Activated naive CD4-positive, alpha-beta T cell treated with anti-CD3 and anti-CD28 coated beads for 36 hours (primary cell): ENCODE measurements at regions not wholly inside any gene's neighbourhood (a gene's known extent, or its start where the extent isn't known, plus 50 kb on each side); places are given as distances from the start of the nearest gene placed in this dataset.
A peak's percentile ranks its signal among the peaks of the same experiment; 100 is the strongest.
"Not testable (repeated sequence)": the region's sequence is repeated elsewhere in the genome, so short reads cannot be mapped to it uniquely, and the experiment has no call there.

ENCODE experiments used
- CTCF ChIA-PET: fragments of 350-600 bp; sonication (Branson Sonifier 250); formaldehyde crosslinking; loops from one replicate; lab custom pipeline; 2021; ENCODE audit warnings: antibody characterized with exemption; lab: Charles Lee
- DNase-seq: peaks from one replicate; pipeline ENCODE4 v3.0.0-alpha.2; 2020
- H3K27ac Mint-ChIP-seq: one replicate; pipeline ENCODE4 v1.8.0; 2021; ENCODE audit warnings: mild to moderate bottlenecking, mixed read lengths
- H3K27me3 Mint-ChIP-seq: one replicate; pipeline ENCODE4 v1.8.0; 2021; ENCODE audit warnings: low read depth, mixed read lengths
- H3K36me3 Mint-ChIP-seq: one replicate; pipeline ENCODE4 v1.8.0; 2021; ENCODE audit warnings: low read depth, mixed read lengths
- H3K4me1 Mint-ChIP-seq: one replicate; pipeline ENCODE4 v1.8.0; 2021; ENCODE audit warnings: low read depth, mixed read lengths
- H3K4me3 Mint-ChIP-seq: one replicate; pipeline ENCODE4 v1.8.0; 2021; ENCODE audit warnings: mild to moderate bottlenecking, moderate library complexity, mixed read lengths
- H3K9me3 Mint-ChIP-seq: one replicate; pipeline ENCODE4 v1.8.0; 2021; ENCODE audit warnings: mixed read lengths
- intact Hi-C: fragments of 100-400 bp; cut with micrococcal nuclease; formaldehyde crosslinking; loops from one replicate; pipeline ENCODE4 v1.15.1; 2023

DNA sequence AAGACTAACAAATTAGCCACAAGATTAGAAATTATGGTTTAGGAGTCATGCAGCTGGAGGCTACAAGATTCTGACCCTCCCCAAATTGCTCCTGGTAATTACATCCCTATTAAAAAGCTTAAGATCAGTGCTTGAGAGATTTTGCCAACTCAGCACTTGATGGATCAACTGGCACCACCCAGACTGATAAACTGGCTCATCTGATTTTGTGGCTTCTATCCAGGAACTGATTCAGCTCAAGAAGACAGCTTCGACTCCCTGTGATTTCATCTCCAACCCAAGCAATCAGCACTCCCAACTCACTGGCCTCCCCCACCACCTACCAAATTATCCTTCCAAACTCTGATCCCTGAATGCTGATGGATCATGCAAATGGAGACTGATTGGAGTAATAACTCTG, 94.8 kb downstream of the TNFRSF13B start:
- no peak overlapping the region for H3K27ac Mint-ChIP-seq
- no peaks in the 10 kb centered on the region for H3K4me1 Mint-ChIP-seq
- intact Hi-C loops, result no loop called here
- H3K36me3 Mint-ChIP-seq, result no peaks in the 10 kb centered on the region
- H3K27me3 Mint-ChIP-seq, result no peaks in the 10 kb centered on the region
- CTCF ChIA-PET, result interaction anchor here (1.3 kb wide), 1 partner anchor 8 kb away, joined by 4 read pairs; no protein-coding TSS in a partner anchor
- H3K4me3 Mint-ChIP-seq, result no peak overlapping the region
- no peak for DNase-seq
- H3K9me3 Mint-ChIP-seq, result peaks cover 3% of the 10 kb centered on the region

DNA sequence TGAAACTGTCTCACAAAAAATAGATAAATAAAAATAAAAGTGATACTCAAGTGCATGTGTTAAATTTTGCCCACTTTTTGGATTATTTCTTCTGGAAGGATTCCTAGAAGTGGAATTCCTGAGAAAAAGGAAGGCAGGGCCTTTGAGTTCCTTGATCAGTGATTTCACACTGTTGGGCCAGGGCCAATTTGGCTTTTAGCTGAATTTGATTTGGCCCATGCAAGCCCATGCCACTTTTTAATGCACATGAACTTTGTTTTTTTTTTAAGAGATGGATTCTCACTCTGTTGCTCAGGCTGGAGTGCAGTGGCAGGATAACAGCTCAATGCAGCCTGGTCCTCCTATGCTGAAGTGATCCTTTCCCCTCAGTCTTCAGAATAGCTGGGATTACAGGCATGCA, 96.3 kb downstream of the TNFRSF13B start:
- DNase-seq, result no peak
- Mint-ChIP-seq H3K4me1 (no peaks in the 10 kb centered on the region), H3K9me3 (peaks cover 3% of the 10 kb centered on the region), H3K27me3 (no peaks in the 10 kb centered on the region), H3K4me3 (no peak overlapping the region), H3K36me3 (no peaks in the 10 kb centered on the region), H3K27ac (no peak overlapping the region)
- CTCF ChIA-PET, result interaction anchor here (0.7 kb wide), 1 partner anchor 10 kb away, joined by 4 read pairs; no protein-coding TSS in a partner anchor
- intact Hi-C loops, result no loop called here

DNA sequence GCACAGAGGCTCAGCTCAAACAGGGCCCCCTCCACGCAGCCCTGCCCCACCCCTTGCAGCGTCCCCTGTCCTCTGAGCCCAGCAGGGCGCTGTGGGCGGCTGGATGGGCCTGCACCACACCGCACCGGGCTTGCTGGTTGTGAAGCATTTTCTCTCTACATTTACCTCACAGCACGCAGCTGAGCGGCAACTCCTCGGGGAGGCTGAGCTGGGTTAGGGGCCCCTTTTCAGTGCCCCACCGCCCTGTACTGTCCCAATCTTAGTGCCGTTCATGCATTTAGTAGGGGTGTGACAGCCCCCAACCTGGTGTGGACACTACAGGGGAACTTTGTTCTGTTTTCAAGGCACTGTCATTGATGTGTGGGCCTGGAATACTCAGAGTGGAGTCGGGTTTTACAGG, 97.7 kb downstream of the TNFRSF13B start:
- H3K4me1 Mint-ChIP-seq, H3K27me3 Mint-ChIP-seq, H3K4me3 Mint-ChIP-seq, DNase-seq, CTCF ChIA-PET, H3K9me3 Mint-ChIP-seq, H3K36me3 Mint-ChIP-seq, H3K27ac Mint-ChIP-seq: not testable (repeated sequence)
- intact Hi-C loops, result loop anchor here (5.0 kb wide), 1 partner anchor 337 kb away; no protein-coding TSS in a partner anchor

DNA sequence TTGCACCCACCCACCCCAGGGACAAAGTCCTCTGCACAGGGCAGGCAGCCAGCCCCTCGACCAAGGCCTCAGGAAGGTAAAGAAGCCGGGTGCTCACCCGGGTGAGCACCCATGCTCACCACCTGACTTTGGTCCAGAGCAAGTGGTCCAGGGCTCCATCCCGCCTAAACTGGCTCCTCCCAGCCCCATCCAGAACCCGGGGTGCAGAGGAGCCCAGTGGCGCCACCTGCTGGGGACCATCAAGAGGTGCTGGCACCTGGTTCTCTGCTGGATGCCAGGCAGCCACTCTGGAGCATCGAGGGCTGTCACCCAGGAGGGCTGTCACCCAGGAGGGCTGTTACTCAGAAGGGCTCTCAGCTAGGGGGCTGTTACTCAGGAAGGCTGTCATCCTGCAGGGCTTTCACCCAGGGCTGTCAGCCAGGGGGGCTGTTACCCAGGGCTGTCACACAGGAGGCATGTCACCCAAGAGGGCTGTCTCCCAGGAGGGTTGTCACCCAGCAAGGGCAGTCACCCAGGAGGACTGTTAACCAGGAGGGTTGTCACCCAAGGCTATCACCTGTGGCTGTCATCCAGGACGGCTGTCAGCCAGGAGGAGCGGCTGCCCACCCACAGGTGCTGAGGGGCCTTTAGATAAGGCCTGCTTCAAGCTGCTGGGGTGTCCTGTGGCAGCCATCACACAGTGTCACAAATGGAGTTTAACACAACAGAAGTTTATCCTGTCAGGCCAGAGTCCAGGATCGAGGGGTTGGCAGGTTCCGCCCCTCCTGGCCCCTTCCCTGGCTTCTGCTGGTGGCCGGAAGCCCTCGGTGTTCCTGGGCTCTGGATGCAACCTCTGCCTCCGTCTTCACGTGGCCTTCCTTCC, 98.5 kb downstream of the TNFRSF13B start:
- no peaks in the 10 kb centered on the region for H3K36me3 Mint-ChIP-seq
- H3K27me3 Mint-ChIP-seq, result no peaks in the 10 kb centered on the region
- H3K27ac Mint-ChIP-seq, result no peak overlapping the region
- H3K9me3 Mint-ChIP-seq, result peaks cover 3% of the 10 kb centered on the region
- H3K4me1 Mint-ChIP-seq, result no peaks in the 10 kb centered on the region
- DNase-seq, result peak; percentile 61
- CTCF ChIA-PET, result no interaction called here
- H3K4me3 Mint-ChIP-seq, result no peak overlapping the region
- intact Hi-C loops, result loop anchor here (5.0 kb wide), 1 partner anchor 336 kb away; no protein-coding TSS in a partner anchor

DNA sequence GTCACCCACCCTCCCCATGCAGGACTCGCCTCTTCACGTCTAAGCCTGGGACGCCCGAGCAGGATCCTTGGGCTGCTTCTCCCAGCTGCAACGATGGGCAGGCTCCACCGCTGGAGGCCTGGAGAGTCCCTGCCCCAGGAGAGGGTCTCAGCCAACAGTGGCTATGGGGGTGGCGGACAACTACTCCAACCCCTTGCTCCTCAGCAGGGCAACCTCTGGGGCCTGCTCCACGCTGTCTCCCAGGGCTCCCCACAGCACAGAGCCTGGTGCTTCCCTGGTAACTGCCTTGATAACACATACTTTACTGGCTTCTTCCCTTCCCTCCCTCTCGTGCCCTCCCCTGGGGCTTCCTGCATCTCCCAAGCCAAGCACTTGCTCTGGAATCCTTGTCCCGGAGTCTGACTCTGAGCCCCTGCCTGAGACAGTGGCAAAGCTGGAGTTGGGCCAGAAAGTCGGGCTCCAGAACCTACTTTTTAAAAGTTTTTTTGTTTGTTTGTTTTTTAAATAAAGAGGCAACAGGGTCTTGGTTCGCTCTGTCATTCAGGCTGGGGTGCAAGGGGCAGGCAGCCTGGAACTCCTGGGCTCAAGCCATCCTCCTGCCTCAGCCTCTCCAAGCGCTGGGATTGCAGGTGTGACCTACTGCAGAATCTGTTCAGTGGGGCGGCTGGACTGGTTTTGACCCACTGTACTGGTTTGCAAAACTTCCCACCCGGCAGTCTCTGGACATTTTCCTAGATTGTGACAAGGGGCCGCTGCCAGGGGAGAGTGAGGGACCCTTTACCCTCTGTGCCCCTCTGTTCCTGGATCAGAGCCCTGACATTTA, 99.4 kb downstream of the TNFRSF13B start:
- no peaks in the 10 kb centered on the region for H3K4me1 Mint-ChIP-seq
- no peak overlapping the region for H3K27ac Mint-ChIP-seq
- CTCF ChIA-PET, result no interaction called here
- H3K9me3 Mint-ChIP-seq, result peaks cover 3% of the 10 kb centered on the region
- no peaks in the 10 kb centered on the region for H3K27me3 Mint-ChIP-seq
- intact Hi-C loops, result loop anchor here (5.0 kb wide), 1 partner anchor 335 kb away; no protein-coding TSS in a partner anchor
- no peaks in the 10 kb centered on the region for H3K36me3 Mint-ChIP-seq
- DNase-seq, result no peak
- no peak overlapping the region for H3K4me3 Mint-ChIP-seq

DNA sequence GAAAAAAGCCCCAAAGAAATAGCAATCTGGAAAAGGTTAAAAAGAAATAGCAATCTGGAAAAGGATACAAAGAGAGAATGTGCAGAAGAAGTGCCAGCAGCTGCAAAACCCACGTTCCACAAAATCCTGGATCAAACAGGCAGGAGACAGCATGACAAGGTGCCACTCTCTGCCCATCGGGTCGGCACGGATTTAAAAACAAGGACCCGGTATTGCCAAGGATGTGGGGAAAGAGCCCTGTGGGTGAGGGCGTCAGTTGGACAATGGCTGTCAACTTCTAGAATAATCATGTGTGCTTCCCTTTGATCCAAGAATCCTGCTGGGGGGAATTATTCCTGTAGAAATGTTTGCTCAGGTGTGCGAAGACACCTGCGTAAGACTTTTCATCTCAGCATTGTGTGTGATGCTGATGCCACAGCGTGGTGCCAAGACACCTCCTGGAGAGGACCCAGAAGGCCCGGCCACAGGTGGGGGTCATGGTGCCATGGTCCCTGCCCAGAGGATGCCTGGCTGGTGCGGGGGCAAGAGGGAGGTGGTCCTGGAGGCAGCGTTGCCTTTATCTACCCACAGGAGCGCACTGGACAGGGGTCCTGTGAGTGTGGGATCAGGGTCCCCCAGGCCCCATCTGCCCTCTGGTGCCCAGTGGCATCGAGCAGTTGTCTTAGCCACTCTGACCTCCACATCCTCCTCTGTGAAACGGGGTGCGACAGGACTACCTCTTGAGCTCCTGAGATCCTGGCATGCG, 100.3 kb downstream of the TNFRSF13B start:
- H3K9me3 Mint-ChIP-seq, H3K4me3 Mint-ChIP-seq, H3K27me3 Mint-ChIP-seq, H3K4me1 Mint-ChIP-seq, DNase-seq, H3K27ac Mint-ChIP-seq, H3K36me3 Mint-ChIP-seq, CTCF ChIA-PET: not testable (repeated sequence)
- intact Hi-C loops, result loop anchor here (5.0 kb wide), 1 partner anchor 334 kb away; no protein-coding TSS in a partner anchor

DNA sequence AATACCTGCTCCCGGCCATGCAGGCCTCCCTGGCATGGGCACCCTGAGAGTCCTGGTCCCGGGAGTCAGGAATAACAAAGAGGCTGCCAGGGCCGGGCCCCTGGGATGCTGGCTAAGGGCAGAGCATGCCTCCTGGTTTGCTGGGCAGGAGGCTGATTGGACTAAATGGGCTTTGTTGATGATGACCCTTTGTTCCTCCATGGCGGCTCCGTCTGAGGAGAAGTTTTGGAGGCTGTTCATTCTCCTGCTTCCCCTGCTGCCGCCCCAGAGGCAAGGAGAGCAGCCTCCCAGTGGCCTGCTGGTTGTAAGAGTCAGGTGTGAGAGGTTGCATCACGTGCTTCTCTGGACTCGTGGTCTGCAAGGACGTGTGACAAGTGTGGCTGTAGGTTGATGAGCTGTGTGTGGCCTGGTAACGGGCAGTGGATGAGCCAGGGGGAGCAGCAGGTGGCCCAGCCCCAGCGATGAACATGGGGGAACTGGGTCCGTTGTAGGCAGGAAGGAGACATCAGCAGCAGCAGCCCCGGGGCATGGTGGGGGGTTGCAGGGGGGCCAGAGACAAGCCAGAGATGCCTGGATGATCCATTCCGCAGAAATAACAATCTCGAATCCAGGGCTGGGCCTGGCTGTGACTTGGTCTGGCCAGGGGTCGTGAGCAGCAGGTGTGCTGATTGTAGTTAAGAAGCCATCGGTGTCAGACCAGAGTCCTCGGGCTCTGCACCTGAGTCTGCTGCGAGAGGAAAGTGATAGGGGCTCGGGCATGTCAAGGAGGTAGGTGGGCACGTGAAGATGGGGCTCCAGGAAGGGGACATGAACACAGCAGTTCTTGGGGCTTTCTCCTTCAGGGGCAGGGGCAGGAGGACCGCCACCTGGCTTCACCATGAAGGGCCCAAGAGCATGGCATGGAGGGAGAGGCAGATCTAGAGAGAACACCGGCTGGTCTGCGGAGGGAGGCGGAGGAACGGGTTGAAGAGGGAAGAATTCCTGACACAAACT, 101.4 kb downstream of the TNFRSF13B start:
- H3K4me3 Mint-ChIP-seq, result no peak overlapping the region
- peaks cover 2% of the 10 kb centered on the region for H3K4me1 Mint-ChIP-seq
- H3K27ac Mint-ChIP-seq, result no peak overlapping the region
- no peak for DNase-seq
- intact Hi-C loops, result loop anchor here (5.0 kb wide), 1 partner anchor 333 kb away; no protein-coding TSS in a partner anchor
- H3K9me3 Mint-ChIP-seq, result no peaks in the 10 kb centered on the region
- CTCF ChIA-PET, result interaction anchor here (0.7 kb wide), 1 partner anchor 192 kb away, joined by 3 read pairs; no protein-coding TSS in a partner anchor
- no peaks in the 10 kb centered on the region for H3K36me3 Mint-ChIP-seq
- no peaks in the 10 kb centered on the region for H3K27me3 Mint-ChIP-seq

DNA sequence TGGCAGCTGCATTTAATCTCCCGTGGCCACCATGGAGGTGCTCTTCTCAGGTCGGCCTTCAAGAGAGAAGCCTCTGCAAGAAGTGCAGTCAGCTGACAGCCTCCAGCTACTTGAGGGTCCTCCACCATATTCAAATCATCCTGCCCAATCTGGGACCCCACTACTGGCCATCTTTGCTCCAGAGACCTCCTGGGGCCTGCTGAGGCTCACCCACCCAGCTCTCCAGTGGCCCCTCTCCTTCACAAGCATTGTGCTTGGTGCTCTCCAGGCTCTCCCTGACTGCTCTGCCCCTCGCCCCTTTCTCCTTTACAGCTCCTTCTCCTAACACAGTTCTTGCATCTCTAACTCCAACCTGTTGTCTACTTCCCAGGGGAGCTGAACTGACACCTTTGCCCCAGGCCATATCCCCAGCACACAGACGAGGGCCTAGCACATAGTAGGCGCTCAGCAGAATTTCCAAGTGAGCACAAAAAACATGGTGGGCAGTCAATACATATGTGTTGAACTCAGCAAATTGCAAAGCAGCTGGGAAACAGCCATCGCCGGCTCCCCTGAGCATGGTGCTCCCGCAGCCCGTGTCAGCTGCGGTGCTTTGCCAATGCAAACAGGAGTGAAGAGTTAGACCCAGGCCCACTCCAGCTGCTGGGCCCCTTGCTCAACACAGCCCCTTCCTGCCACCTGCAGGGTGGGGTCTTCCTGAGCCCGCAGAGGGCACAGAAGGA, 102.2 kb downstream of the TNFRSF13B start:
- not testable (repeated sequence) for H3K4me1 Mint-ChIP-seq, DNase-seq, H3K27ac Mint-ChIP-seq, H3K9me3 Mint-ChIP-seq, H3K27me3 Mint-ChIP-seq, H3K36me3 Mint-ChIP-seq, H3K4me3 Mint-ChIP-seq
- intact Hi-C loops, result loop anchor here (5.0 kb wide), 1 partner anchor 332 kb away; no protein-coding TSS in a partner anchor
- CTCF ChIA-PET, result interaction anchor here (0.9 kb wide), 1 partner anchor 8 kb away, joined by 4 read pairs; no protein-coding TSS in a partner anchor

DNA sequence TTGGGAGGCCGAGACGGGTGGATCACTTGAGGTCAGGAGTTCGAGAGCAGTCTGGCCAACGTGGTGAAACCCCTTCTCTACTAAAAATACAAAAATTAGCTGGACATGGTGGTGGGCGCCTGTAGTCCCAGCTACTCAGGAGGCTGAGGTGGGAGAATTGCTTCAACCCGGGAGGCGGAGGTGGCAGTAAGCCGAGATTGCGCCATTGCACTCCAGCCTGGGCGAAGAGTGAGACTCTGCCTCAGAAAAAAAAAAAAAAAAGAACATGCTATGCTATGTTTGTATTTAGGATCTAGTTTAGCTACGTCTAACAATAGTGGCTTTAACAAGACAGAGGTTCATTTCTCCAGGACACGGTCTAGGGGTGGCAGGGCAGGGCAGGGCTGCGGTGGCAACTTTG, 103.3 kb downstream of the TNFRSF13B start:
- H3K36me3 Mint-ChIP-seq, intact Hi-C loops: not testable (repeated sequence)

DNA sequence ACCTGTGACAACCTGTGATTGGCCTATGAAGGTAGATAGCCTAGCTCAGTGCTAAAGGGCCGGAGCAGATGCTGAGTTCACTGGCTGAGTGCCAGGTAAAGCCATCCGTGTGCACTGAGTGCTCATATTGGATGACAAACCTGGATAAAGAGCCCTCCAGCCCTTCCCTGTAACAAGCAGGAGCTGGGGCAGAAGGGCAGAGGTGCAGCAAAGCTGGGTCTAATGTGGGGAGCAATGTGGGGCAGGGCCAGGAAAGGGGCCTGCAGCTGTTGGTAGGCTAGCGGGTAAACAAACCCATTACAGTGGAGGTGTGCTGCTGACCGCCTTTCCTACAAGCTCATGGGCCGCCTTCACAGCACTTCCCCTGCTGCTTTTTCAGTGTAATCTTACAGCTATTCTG, 104.4 kb downstream of the TNFRSF13B start:
- intact Hi-C loops, H3K9me3 Mint-ChIP-seq, H3K36me3 Mint-ChIP-seq, CTCF ChIA-PET, DNase-seq, H3K4me1 Mint-ChIP-seq, H3K4me3 Mint-ChIP-seq, H3K27me3 Mint-ChIP-seq, H3K27ac Mint-ChIP-seq: not testable (repeated sequence)

More for the DNA sequence above, 103.3 kb downstream of the TNFRSF13B start:
- not testable (repeated sequence) for H3K4me3 Mint-ChIP-seq, H3K9me3 Mint-ChIP-seq, H3K27me3 Mint-ChIP-seq, DNase-seq, H3K27ac Mint-ChIP-seq, H3K4me1 Mint-ChIP-seq
- CTCF ChIA-PET, result interaction anchor here (0.9 kb wide), 1 partner anchor 9 kb away, joined by 4 read pairs; no protein-coding TSS in a partner anchor
